Small intestine (tissue), 7 donors: ENCODE measurements at regions not wholly inside any gene's neighbourhood (a gene's known extent, or its start where the extent isn't known, plus 50 kb on each side); places are given as distances from the start of the nearest gene placed in this dataset.

Experiments used
- DNase-seq, 2 donors: peaks; one replicate each; pipeline versions ENCODE4 v3.0.0 to v3.0.0-alpha.2; 2013
- FAIRE-seq: peaks from 2 replicates; lab custom pipeline; 2012; peaks lifted over from hg19 to GRCh38; lab: Jason Lieb, UNC
- H3K27ac ChIP-seq, 3 donors: one replicate each; pipeline ENCODE4 v1.5.1; 2013; ENCODE audit warnings: low read length in 2 of 3, mild to moderate bottlenecking in 2 of 3, control low read depth in 1 of 3, inconsistent platforms in 1 of 3, low read depth in 1 of 3, moderate library complexity in 1 of 3
- H3K27me3 ChIP-seq, 3 donors: one replicate each; pipeline ENCODE4 v1.6.1; 2013; ENCODE audit warnings: low read length in 3 of 3, inconsistent platforms in 1 of 3; ENCODE audit not compliant: control insufficient read depth in 3 of 3, insufficient read depth in 3 of 3
- H3K36me3 ChIP-seq, 3 donors: one replicate each; pipeline ENCODE4 v1.6.1; 2013; ENCODE audit warnings: low read length in 3 of 3, inconsistent platforms in 1 of 3, low read depth in 1 of 3, mild to moderate bottlenecking in 1 of 3, moderate library complexity in 1 of 3; ENCODE audit not compliant: control insufficient read depth in 3 of 3, insufficient read depth in 2 of 3
- H3K4me1 ChIP-seq, 3 donors: one replicate each; pipeline ENCODE4 v1.6.1; 2013; ENCODE audit warnings: low read length in 2 of 3, inconsistent platforms in 1 of 3, low read depth in 1 of 3, mild to moderate bottlenecking in 1 of 3, moderate library complexity in 1 of 3; ENCODE audit not compliant: control insufficient read depth in 3 of 3, insufficient read depth in 2 of 3
- H3K4me3 ChIP-seq, 3 donors: one replicate each; pipeline ENCODE4 v1.5.1; 2013; ENCODE audit warnings: low read length in 3 of 3, control low read depth in 1 of 3, inconsistent platforms in 1 of 3, low read depth in 1 of 3, mild to moderate bottlenecking in 1 of 3, moderate library complexity in 1 of 3
- H3K9me3 ChIP-seq, 2 donors: one replicate each; pipeline ENCODE4 v1.6.1; 2013; ENCODE audit warnings: low read depth in 1 of 2, low read length in 1 of 2; ENCODE audit not compliant: control insufficient read depth in 2 of 2, insufficient read depth in 1 of 2
- WGBS, 3 donors: extraction: QIAGEN DNeasy Blood & Tissue Kit; methylation state at CpG; one replicate each; pipeline ENCODE4 v1.1.7; 2013; 5-methylcytosine and 5-hydroxymethylcytosine counted together
- donor health status: healthy with polysubstance abuse.
- donor health status: control.
- donor health status: control.
- donor health status: Bipolar disorder and iron deficiency.
- donor health status: healthy.

GRCh38 chr6:165864925-165865324 lies 201.9 kb upstream of the PDE10A start:
- Histone ChIP-seq H3K9me3 (peaks cover 0 to 3% of the 10 kb centered on the region in 2 donors), H3K4me3 (no peak overlapping the region), H3K27me3 (peaks cover 0 to 3% (median 0%) of the 10 kb centered on the region in 3 donors), H3K36me3 (no peaks in the 10 kb centered on the region), H3K4me1 (no peaks in the 10 kb centered on the region), H3K27ac (no peak overlapping the region)
- DNase-seq: no peak
- 59 to 93% (median 91%) methylated on average over 1 of the region's 1 CpG for WGBS, 3 donors
- FAIRE-seq: no peak

- Histone ChIP-seq H3K4me3 (no peak overlapping the region), H3K27me3 (peaks cover 0 to 3% (median 0%) of the 10 kb centered on the region in 3 donors), H3K4me1 (no peaks in the 10 kb centered on the region), H3K36me3 (no peaks in the 10 kb centered on the region), H3K27ac (no peak overlapping the region), H3K9me3 (peaks cover 0 to 3% of the 10 kb centered on the region in 2 donors)
- no peak for DNase-seq
- FAIRE-seq: no peak
Measured at GRCh38 chr6:165864218-165864617, 201.2 kb upstream of the PDE10A start.

- no peak for FAIRE-seq
- DNase-seq: no peak
- no peaks in the 10 kb centered on the region for H3K4me1 ChIP-seq
- H3K27me3 ChIP-seq: peaks cover 0 to 3% (median 0%) of the 10 kb centered on the region in 3 donors
- H3K27ac ChIP-seq: no peak overlapping the region
- H3K36me3 ChIP-seq: no peaks in the 10 kb centered on the region
- peaks cover 0 to 3% of the 10 kb centered on the region in 2 donors for H3K9me3 ChIP-seq
- no peak overlapping the region for H3K4me3 ChIP-seq
- WGBS, 3 donors: 54 to 69% (median 58%) methylated on average over 3 of the region's 3 CpGs
Measured at GRCh38 chr6:165863801-165864200, 200.8 kb upstream of the PDE10A start.

GRCh38 chr6:165862813-165863212 lies 199.8 kb upstream of the PDE10A start:
- Histone ChIP-seq H3K36me3 (no peaks in the 10 kb centered on the region), H3K4me1 (no peaks in the 10 kb centered on the region), H3K4me3 (no peak overlapping the region), H3K27ac (no peak overlapping the region), H3K27me3 (peaks cover 0 to 6% (median 0%) of the 10 kb centered on the region in 3 donors), H3K9me3 (peaks cover 0 to 3% of the 10 kb centered on the region in 2 donors)
- DNase-seq (no peak), FAIRE-seq (no peak)
- WGBS, 3 donors: 79 to 83% (median 83%) methylated on average over 4 of the region's 4 CpGs

GRCh38 chr6:165861226-165861625 lies 198.2 kb upstream of the PDE10A start:
- DNase-seq: no peak
- Histone ChIP-seq H3K27me3 (peaks cover 0 to 7% (median 0%) of the 10 kb centered on the region in 3 donors), H3K27ac (no peak overlapping the region), H3K4me3 (no peak overlapping the region), H3K9me3 (peaks cover 0 to 3% of the 10 kb centered on the region in 2 donors), H3K4me1 (no peaks in the 10 kb centered on the region), H3K36me3 (no peaks in the 10 kb centered on the region)
- no peak for FAIRE-seq
- WGBS, 3 donors: 62 to 68% (median 63%) methylated on average over 6 of the region's 6 CpGs

- Histone ChIP-seq H3K27me3 (peaks cover 5 to 34% (median 8%) of the 10 kb centered on the region in 3 donors), H3K36me3 (no peaks in the 10 kb centered on the region), H3K9me3 (no peaks in the 10 kb centered on the region), H3K4me3 (no peak overlapping the region), H3K27ac (no peak overlapping the region), H3K4me1 (no peaks in the 10 kb centered on the region)
- WGBS, 3 donors: 22 to 35% (median 24%) methylated on average over 1 of the region's 1 CpG
- DNase-seq (no peak), FAIRE-seq (no peak)
Measured at GRCh38 chr6:165858586-165858985, 195.5 kb upstream of the PDE10A start.

GRCh38 chr6:165855856-165856255 lies 192.8 kb upstream of the PDE10A start:
- Histone ChIP-seq H3K27me3 (peaks cover 5 to 48% (median 10%) of the 10 kb centered on the region in 3 donors), H3K36me3 (no peaks in the 10 kb centered on the region), H3K4me3 (no peak overlapping the region), H3K9me3 (no peaks in the 10 kb centered on the region), H3K4me1 (no peaks in the 10 kb centered on the region), H3K27ac (no peak overlapping the region)
- DNase-seq (no peak), FAIRE-seq (no peak)
- 81 to 92% (median 86%) methylated on average over 5 of the region's 5 CpGs for WGBS, 3 donors

GRCh38 chr6:165854863-165855593 lies 192.0 kb upstream of the PDE10A start:
- Histone ChIP-seq H3K4me3 (no peak overlapping the region), H3K27me3 (peaks cover 5 to 48% (median 10%) of the 10 kb centered on the region in 3 donors), H3K36me3 (no peaks in the 10 kb centered on the region), H3K9me3 (no peaks in the 10 kb centered on the region), H3K4me1 (no peaks in the 10 kb centered on the region), H3K27ac (no peak overlapping the region)
- DNase-seq: no peak
- FAIRE-seq: no peak
- WGBS, 3 donors: 79 to 83% (median 82%) methylated on average over 22 to 31 of the region's 31 CpGs
